ENCODE measurements at regions not wholly inside any gene's neighbourhood (a gene's known extent, or its start where the extent isn't known, plus 50 kb on each side); places are given as distances from the start of the nearest gene placed in this dataset.
"Not testable (repeated sequence)": the region's sequence is repeated elsewhere in the genome, so short reads cannot be mapped to it uniquely, and the experiment has no call there.

DNA sequence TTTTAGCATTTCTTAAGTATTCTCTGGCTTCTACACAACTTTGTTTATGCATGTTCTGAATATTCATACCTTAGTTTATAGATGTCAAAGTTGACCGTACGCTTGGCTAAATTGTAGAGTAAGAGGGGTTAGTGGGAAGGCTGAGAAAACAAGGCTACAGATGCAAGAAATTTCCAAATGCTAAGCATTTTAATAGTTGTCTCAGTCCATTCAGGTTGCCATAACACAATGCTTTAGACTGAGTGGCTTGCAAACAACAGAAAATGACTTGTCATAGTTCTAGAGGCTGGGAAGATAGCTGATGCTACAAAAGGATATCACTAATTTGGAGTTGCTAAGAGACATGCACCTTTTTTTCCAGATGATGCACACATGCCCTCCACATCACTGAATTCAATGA is 53.0 kb upstream of the C1QTNF3 start:
- H3K4me1 ChIP-seq; DNase-seq (ENCODE audit: low spot score in 2 of 2); H3K27me3 ChIP-seq; H3K9me3 ChIP-seq; H3K4me3 ChIP-seq; H3K36me3 ChIP-seq; H3K27ac ChIP-seq: not testable (repeated sequence)
- WGBS, 2 donors: no CpG with 5 or more reads among the region's 2 CpGs

DNA sequence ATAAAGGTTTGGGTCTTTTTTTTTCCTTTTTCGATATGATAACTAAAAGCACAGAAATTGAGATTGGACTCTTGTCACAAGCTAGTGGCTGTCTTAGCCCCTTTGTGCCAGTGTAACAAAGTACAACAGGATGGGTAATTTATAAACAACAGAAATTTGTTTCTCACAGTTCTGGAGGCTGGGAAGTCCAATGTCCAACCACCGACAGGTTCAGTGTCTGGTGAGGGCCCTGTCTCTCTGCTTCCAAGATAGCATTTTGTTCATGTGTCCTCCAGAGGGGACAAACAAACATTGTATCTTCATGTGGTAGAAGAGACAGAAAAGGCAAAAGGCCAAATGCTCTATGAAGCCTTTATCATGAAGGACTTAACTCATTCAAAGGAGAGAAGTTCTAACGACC is 56.9 kb upstream of the C1QTNF3 start:
- 85 to 90% methylated on average over 2 to 3 of the region's 3 CpGs for WGBS, 2 donors
- DNase-seq (ENCODE audit: low spot score in 2 of 2); H3K27ac ChIP-seq: not testable (repeated sequence)

DNA sequence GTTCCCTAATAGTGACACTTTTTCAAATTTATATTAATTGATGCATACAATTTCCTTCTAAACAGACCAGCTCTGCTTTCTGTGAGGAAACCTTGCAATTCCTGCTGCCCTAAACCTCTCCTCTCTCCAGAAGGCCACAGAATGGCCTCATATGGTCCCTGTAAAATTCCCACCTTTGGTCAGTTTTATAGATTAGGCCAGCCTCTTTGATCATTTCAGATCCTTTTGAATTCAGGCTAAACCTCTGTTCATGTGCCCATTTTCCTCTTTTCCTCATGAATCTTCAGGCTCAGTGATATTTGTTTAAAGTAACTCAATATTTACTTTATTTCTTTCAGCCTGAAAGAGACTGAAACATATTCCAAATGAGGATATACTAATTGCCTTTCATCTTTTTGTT is 58.6 kb upstream of the C1QTNF3 start:
- H3K9me3 ChIP-seq; H3K4me3 ChIP-seq; H3K27me3 ChIP-seq; H3K36me3 ChIP-seq; H3K27ac ChIP-seq; DNase-seq (ENCODE audit: low spot score in 2 of 2); H3K4me1 ChIP-seq: not testable (repeated sequence)

More for the DNA sequence above, 56.9 kb upstream of the C1QTNF3 start:
- H3K4me1 ChIP-seq, H3K9me3 ChIP-seq, H3K4me3 ChIP-seq, H3K27me3 ChIP-seq, H3K36me3 ChIP-seq: not testable (repeated sequence)

DNA sequence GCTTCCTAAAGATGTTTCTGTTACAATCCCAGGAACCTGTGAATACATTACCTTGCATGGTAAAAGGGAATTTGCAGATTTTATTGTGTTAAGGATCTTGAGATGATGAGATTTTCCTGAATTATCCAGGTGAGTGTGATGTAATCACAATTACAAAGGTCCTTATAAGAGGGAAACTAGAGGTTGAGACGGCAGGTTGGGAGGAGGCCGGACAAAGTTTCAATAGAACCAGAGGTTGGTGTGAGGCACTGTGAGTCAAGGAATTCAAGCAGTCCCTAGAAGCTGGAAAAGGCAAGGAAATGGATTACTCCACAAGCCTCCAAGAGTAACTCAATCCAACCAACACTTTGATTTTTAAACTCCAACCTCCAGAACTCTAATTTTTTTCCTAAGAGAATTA is 65.9 kb upstream of the C1QTNF3 start:
- WGBS, 2 donors: 100% methylated on average over 2 of the region's 2 CpGs; no CpG with 5 or more reads in 1 of the 2 donors
- not testable (repeated sequence) for H3K36me3 ChIP-seq; H3K9me3 ChIP-seq; H3K4me3 ChIP-seq; H3K27ac ChIP-seq; H3K27me3 ChIP-seq; DNase-seq (ENCODE audit: low spot score in 2 of 2); H3K4me1 ChIP-seq

DNA sequence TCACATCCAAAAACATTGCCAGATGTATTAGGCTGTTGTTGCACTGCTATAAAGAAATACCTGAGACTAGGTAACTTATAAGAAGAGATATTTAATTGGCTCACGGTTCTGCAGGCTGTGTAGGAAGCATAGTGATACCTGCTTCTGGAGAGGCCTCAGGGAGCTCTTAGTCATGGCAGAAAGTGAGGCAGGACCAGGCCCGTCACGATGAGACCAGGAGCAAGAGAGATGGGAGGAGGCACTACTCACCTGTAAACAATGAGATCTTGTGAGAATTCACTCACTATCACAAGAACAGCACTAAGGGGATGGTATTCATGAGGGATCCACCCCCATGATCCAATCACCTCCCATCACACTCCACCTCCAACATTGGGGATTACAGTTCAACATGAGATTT is 81.3 kb upstream of the C1QTNF3 start:
- not testable (repeated sequence) for DNase-seq (ENCODE audit: low spot score in 2 of 2); H3K4me1 ChIP-seq; H3K27me3 ChIP-seq; H3K4me3 ChIP-seq; H3K9me3 ChIP-seq; H3K27ac ChIP-seq; H3K36me3 ChIP-seq
- WGBS, 2 donors: 87 to 91% methylated on average over 3 of the region's 3 CpGs

DNA sequence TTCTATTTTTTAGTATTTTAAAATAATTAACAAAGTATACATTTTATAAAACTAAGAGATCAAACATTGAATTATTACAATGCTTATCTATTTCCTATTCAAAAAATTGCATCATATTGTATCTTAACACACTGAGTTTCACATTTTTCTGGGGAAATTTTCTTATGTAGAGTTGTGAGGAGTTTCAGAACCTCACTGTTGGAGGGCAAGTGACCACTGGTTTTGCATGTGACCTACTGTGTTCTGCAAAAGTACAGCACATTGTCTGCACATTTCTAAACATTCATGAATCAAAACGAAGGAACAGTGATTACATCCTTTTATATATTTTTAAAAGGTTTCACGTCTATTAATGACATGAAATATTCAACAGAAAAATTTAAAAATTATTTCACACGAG is 82.3 kb upstream of the C1QTNF3 start:
- H3K9me3 ChIP-seq; H3K36me3 ChIP-seq; H3K27me3 ChIP-seq; H3K27ac ChIP-seq; DNase-seq (ENCODE audit: low spot score in 2 of 2); H3K4me1 ChIP-seq; H3K4me3 ChIP-seq: not testable (repeated sequence)
- WGBS, 2 donors: 94% methylated on average over 3 of the region's 3 CpGs

DNA sequence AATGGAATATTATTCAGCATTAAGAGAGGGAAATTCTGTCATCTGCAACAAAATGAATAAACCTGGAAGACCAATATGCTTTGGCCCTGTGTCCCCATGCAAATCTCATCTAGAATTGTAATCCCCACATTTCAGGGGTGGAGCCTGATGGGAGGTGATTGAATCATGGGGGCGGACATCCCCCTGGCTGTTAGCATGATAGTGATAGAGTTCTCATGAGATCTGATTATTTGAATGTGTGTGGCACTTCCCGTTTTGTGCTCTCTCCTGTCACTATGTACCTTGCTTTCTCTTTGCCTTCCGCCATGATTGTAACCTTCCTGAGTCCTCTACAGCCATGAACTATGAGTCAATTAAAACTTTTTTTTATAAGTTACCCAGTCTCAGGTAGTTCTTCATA is 83.7 kb upstream of the C1QTNF3 start:
- WGBS, 2 donors: 97 to 100% methylated on average over 3 of the region's 3 CpGs

DNA sequence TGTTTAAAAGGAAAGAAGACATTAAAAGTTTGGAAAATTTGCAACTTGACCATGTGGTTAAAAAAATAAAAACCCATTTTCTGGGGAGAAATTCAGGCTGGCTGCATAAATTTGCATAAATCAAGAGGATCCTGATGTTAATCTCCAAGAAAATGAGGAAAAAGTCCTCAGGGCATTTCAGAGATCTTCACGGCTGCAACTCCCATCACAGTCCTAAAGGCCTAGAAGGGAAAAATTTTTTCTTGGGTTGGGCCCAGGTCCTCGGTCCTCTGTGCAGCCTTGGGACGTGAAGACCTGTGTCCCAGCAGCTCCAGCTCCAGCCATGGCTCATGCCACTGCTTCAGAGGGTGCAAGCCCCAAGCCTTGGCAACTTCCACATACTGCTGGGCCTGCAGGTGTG is 84.8 kb upstream of the C1QTNF3 start:
- not testable (repeated sequence) for H3K27ac ChIP-seq; H3K36me3 ChIP-seq; H3K4me1 ChIP-seq; H3K27me3 ChIP-seq; H3K9me3 ChIP-seq; DNase-seq (ENCODE audit: low spot score in 2 of 2); H3K4me3 ChIP-seq
- 92 to 93% methylated on average over 3 of the region's 3 CpGs for WGBS, 2 donors

More for the DNA sequence above, 83.7 kb upstream of the C1QTNF3 start:
- not testable (repeated sequence) for DNase-seq (ENCODE audit: low spot score in 2 of 2); H3K4me1 ChIP-seq; H3K27me3 ChIP-seq; H3K27ac ChIP-seq; H3K4me3 ChIP-seq; H3K9me3 ChIP-seq; H3K36me3 ChIP-seq

DNA sequence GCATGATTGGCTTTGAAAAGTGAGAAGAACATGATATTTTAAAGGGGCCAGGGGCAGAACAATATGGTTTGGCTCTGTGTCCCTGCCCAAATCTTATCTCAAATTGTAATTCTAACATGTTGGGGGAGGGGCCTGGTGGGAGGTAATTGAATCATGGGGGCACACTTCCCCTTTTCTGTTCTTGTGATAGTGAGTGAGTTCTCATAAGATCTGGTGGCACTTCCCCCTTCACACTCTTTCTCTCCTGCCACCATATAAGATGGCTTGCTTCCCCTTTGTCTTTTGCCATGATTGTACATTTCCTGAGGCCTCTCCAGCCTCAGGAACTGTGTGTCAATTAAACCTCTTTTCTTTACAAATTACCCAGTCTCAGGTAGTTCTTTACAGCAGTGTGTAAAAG is 85.9 kb upstream of the C1QTNF3 start:
- H3K4me1 ChIP-seq; H3K9me3 ChIP-seq; H3K4me3 ChIP-seq; DNase-seq (ENCODE audit: low spot score in 2 of 2); H3K27ac ChIP-seq; H3K36me3 ChIP-seq; H3K27me3 ChIP-seq: not testable (repeated sequence)

DNA sequence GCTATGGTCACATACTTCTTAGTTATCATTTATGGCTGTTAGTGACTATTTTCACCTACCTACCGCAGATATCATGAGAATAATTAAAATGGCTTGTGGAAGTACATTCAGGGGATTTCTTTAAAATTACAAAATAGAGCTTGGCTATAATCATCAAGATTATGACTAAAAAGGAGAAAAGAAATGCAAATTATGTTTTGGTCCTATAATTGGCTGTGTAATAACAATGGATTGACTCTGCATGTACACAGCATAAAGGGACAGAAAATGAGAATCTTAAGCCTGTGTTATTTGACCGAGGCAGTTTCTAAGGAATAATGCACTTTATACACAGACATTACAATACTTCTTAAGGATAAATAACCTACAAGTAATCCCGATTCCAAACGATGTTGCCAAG is 112.0 kb upstream of the C1QTNF3 start:
- 79 to 91% methylated on average over 3 to 4 of the region's 4 CpGs for WGBS, 2 donors
- not testable (repeated sequence) for DNase-seq (ENCODE audit: low spot score in 2 of 2); H3K4me1 ChIP-seq; H3K4me3 ChIP-seq; H3K27ac ChIP-seq; H3K27me3 ChIP-seq; H3K36me3 ChIP-seq; H3K9me3 ChIP-seq

DNA sequence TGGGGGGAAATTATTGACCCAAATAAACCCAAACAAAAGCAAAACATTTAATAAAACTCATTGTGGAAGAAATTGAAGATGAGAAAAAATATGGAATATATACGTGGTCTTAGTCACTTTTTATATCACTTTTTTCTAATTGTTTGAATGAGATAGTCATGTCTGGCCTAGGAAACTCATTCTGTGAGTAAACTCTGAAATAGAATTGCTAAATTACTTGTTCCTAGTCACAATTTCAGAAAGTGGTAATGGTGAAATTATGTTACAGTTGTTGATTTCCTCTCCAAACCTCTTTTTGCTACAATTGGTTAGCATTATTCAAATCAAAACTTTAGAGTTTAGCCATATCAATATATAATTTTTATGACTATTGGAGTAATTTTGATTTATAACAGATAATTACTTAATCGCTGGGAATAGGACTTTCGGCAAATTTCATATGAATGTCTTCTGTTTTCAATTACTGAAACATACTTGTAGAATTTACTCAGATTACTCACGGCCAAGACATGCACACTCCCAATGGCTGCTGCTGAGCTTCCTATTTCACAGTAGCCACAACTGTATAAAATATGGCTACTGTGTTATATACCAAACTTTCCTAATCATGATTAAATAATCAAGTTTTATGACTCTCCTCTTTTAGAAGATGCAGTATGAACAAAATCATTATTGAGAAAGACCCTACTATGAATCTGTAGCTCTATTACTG is 113.8 kb upstream of the C1QTNF3 start:
- 84 to 90% methylated on average over 4 of the region's 4 CpGs for WGBS, 2 donors

DNA sequence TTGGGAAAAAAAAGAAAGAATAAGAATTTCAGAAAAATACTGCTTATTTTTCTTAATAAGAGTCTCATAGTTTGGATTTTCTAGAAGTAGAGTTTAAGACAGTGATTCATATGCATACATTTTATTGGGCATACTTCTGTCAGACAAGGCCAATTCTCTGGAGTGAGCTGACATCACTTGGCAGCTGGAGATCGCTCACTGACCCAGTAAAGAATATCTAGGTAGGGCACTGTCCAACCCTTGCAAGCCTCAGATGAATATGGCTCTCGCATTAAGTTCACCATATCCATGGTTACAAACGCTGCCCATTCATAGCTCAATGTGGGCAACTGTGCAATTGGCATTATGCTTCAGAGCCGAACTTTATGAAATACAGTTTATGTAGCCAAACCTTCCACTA is 117.9 kb upstream of the C1QTNF3 start:
- H3K27ac ChIP-seq; DNase-seq (ENCODE audit: low spot score in 2 of 2); H3K27me3 ChIP-seq; H3K9me3 ChIP-seq; H3K4me3 ChIP-seq; H3K36me3 ChIP-seq; H3K4me1 ChIP-seq: not testable (repeated sequence)
- WGBS, 2 donors: 92 to 94% methylated on average over 4 of the region's 4 CpGs

More for the DNA sequence above, 113.8 kb upstream of the C1QTNF3 start:
- H3K4me1 ChIP-seq; DNase-seq (ENCODE audit: low spot score in 2 of 2); H3K27me3 ChIP-seq; H3K27ac ChIP-seq; H3K36me3 ChIP-seq; H3K4me3 ChIP-seq; H3K9me3 ChIP-seq: not testable (repeated sequence)

DNA sequence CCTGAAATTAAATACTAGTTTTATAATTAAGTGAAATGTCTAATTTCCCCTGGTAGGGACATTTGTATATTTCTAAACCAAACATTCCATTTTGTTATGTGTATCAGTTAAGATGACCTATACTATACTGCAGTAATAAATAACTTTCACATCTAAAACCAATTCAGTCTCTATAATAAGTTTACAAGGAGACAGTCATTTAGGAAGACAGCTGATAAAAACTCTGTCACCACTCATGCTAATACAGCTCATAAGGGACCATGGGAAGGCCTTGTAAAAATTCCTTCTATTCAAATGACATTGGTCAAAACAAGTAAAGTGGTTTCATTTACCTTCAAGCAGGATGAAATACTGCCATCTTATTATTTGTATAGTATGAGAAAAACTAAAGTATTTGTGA is 128.4 kb upstream of the C1QTNF3 start:
- not testable (repeated sequence) for DNase-seq (ENCODE audit: low spot score in 2 of 2); H3K27me3 ChIP-seq; H3K4me1 ChIP-seq; H3K9me3 ChIP-seq; H3K4me3 ChIP-seq; H3K27ac ChIP-seq
- H3K36me3 ChIP-seq: peaks cover 0 to 22% (median 0%) of the 10 kb centered on the region in 3 donors

DNA sequence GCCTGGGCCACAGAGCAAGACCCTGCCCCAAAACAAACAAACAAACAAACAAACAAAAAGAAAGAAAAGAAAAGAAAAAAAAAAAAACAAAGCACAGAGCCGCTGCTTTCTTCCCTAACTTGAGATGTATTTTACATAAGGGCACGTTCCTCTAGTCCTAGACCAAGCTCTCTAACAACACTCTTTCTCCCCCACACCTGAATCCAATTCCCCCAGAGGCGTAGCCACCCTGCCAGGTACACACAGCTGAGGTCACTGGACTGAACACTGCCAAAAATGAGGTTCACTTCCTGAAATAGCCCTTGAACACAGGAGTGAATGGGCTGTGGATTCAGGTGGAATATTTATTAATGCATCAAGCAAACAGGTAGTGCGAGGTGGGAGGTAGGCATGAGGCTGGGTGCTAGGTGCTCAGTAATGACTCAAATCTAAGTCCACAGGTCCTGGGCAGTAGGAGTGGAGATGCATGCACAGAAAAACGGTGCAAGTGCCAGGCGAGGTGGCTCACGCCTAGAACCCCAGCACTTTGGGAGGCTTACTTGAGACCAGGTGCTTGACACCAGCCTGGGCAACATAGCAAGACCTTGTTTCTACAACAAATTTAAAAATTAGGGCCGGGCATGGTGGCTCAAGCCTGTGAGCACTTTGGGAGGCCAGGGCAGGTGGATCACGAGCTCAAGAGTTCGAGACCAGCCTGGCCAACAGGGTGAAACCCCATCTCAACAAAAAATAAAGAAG is 136.6 kb upstream of the C1QTNF3 start:
- H3K4me3 ChIP-seq; H3K27ac ChIP-seq; H3K4me1 ChIP-seq; DNase-seq (ENCODE audit: low spot score in 2 of 2); H3K27me3 ChIP-seq; H3K9me3 ChIP-seq: not testable (repeated sequence)
- 94% methylated on average over 10 of the region's 10 CpGs for WGBS, 2 donors
- peaks cover 0 to 52% (median 4%) of the 10 kb centered on the region in 3 donors for H3K36me3 ChIP-seq

Measured in tibial nerve (tissue), 4 donors.